ENCODE measurements at regions not wholly inside any gene's neighbourhood (a gene's known extent, or its start where the extent isn't known, plus 50 kb on each side); places are given as distances from the start of the nearest gene placed in this dataset.

- Histone ChIP-seq H3K4me1 (ENCODE audit: control insufficient read depth in 2 of 2, insufficient read depth in 2 of 2, low read length in 2 of 2) (no peaks in the 10 kb centered on the region), H3K36me3 (replicated peaks in 1 of 2; ENCODE audit: control extremely low read depth in 1 of 2, control insufficient read depth in 1 of 2, extremely low read depth in 1 of 2, insufficient read depth in 2 of 2, low read length in 1 of 2) (no peaks in the 10 kb centered on the region), H3K27ac (ENCODE audit: low read length in 2 of 2) (no peak overlapping the region), H2AFZ (ENCODE audit: insufficient read depth, low read depth, low read length, poor library complexity, severe bottlenecking) (no peak overlapping the region), H3K4me2 (replicated peaks; ENCODE audit: low read depth, low read length, poor library complexity, severe bottlenecking) (no peak overlapping the region), H3K79me2 (ENCODE audit: control insufficient read depth, insufficient read depth, low read length) (no peaks in the 10 kb centered on the region), H3K27me3 (replicated peaks in 1 of 4; ENCODE audit: control extremely low read depth in 1 of 4, control insufficient read depth in 3 of 4, insufficient read depth in 4 of 4, low read length in 3 of 4) (no peaks in the 10 kb centered on the region), H3K9ac (ENCODE audit: low read length) (no peak overlapping the region), H4K20me1 (ENCODE audit: control insufficient read depth, insufficient read depth, low read length, poor library complexity, severe bottlenecking) (no peaks in the 10 kb centered on the region), H3K4me3 (ENCODE audit: control extremely low read depth in 1 of 5, extremely low read depth in 1 of 5, insufficient read depth in 1 of 5, low read depth in 2 of 5, low read length in 4 of 5) (no peak overlapping the region), H3K9me3 (ENCODE audit: control extremely low read depth in 1 of 3, control insufficient read depth in 2 of 3, insufficient read depth in 1 of 3, low read length in 2 of 3) (no peaks in the 10 kb centered on the region)
- ChIA-PET POLR2A (no interaction called here), CTCF (no interaction called here)
- TF ChIP-seq CTCF (IDR thresholded peaks at IDR 0.05) (no peak), EZH2 (IDR thresholded peaks at IDR 0.05; ENCODE audit: borderline replicate concordance, insufficient read depth, low read depth, low read length, poor library complexity, severe bottlenecking) (no peak)
- no peak for ATAC-seq (ENCODE audit: low read depth)
- WGBS (ENCODE audit: insufficient coverage), result no CpG with 5 or more reads among the region's 2 CpGs
- Mint-ChIP-seq H3K27ac (no peak overlapping the region), H3K9me3 (ENCODE audit: insufficient read depth) (no peaks in the 10 kb centered on the region), H3K27me3 (peaks cover 22% of the 10 kb centered on the region), H3K4me1 (peaks cover 1% of the 10 kb centered on the region), H3K4me3 (no peak overlapping the region)
- no peak for DNase-seq
- intact Hi-C loops (cut with micrococcal nuclease), result no loop called here
Measured at GRCh38 chr10:3000048-3000447, 67.3 kb upstream of the PFKP start.

GRCh38 chr10:2994221-2994961 is 73.0 kb upstream of the PFKP start:
- H3K36me3 ChIP-seq (replicated peaks in 1 of 2; ENCODE audit: control extremely low read depth in 1 of 2, control insufficient read depth in 1 of 2, extremely low read depth in 1 of 2, insufficient read depth in 2 of 2, low read length in 1 of 2), result no peaks in the 10 kb centered on the region
- no peak for ATAC-seq (ENCODE audit: low read depth)
- H3K4me2 ChIP-seq (replicated peaks; ENCODE audit: low read depth, low read length, poor library complexity, severe bottlenecking), result no peak overlapping the region
- no peaks in the 10 kb centered on the region for H4K20me1 ChIP-seq (ENCODE audit: control insufficient read depth, insufficient read depth, low read length, poor library complexity, severe bottlenecking)
- no peaks in the 10 kb centered on the region for H3K79me2 ChIP-seq (ENCODE audit: control insufficient read depth, insufficient read depth, low read length)
- Mint-ChIP-seq H3K4me1 (no peaks in the 10 kb centered on the region), H3K9me3 (ENCODE audit: insufficient read depth) (no peaks in the 10 kb centered on the region), H3K27me3 (peaks cover 18% of the 10 kb centered on the region), H3K27ac (no peak overlapping the region), H3K4me3 (no peak overlapping the region)
- CTCF ChIA-PET, result no interaction called here
- no peak overlapping the region for H3K4me3 ChIP-seq (ENCODE audit: control extremely low read depth in 1 of 5, extremely low read depth in 1 of 5, insufficient read depth in 1 of 5, low read depth in 2 of 5, low read length in 4 of 5)
- DNase-seq, result no peak
- no peaks in the 10 kb centered on the region for H3K4me1 ChIP-seq (ENCODE audit: control insufficient read depth in 2 of 2, insufficient read depth in 2 of 2, low read length in 2 of 2)
- H3K27ac ChIP-seq (ENCODE audit: low read length in 2 of 2), result no peak overlapping the region
- intact Hi-C loops (cut with micrococcal nuclease), result no loop called here
- H2AFZ ChIP-seq (ENCODE audit: insufficient read depth, low read depth, low read length, poor library complexity, severe bottlenecking), result no peak overlapping the region
- POLR2A ChIA-PET, result no interaction called here
- TF ChIP-seq EZH2 (IDR thresholded peaks at IDR 0.05; ENCODE audit: borderline replicate concordance, insufficient read depth, low read depth, low read length, poor library complexity, severe bottlenecking) (no peak), CTCF (IDR thresholded peaks at IDR 0.05) (no peak)
- H3K27me3 ChIP-seq (replicated peaks in 1 of 4; ENCODE audit: control extremely low read depth in 1 of 4, control insufficient read depth in 3 of 4, insufficient read depth in 4 of 4, low read length in 3 of 4), result peaks cover 0 to 3% (median under 1%) of the 10 kb centered on the region in 4 experiments
- H3K9me3 ChIP-seq (ENCODE audit: control extremely low read depth in 1 of 3, control insufficient read depth in 2 of 3, insufficient read depth in 1 of 3, low read length in 2 of 3), result peaks cover 2 to 5% (median 5%) of the 10 kb centered on the region in 3 donors
- H3K9ac ChIP-seq (ENCODE audit: low read length), result no peak overlapping the region
- no CpG with 5 or more reads among the region's 7 CpGs for WGBS (ENCODE audit: insufficient coverage)

All from B cell (primary cell).